Spleen (tissue), 7 donors: ENCODE measurements at regions not wholly inside any gene's neighbourhood (a gene's known extent, or its start where the extent isn't known, plus 50 kb on each side); places are given as distances from the start of the nearest gene placed in this dataset.

Experiments used
- CTCF ChIP-seq, 11 experiments: fragments of 200-600 bp in 7 of 11; fragments of 450-650 bp in 4 of 11; sonication (generic) in 4 of 11; IDR thresholded peaks in 8 of 11; conservative IDR thresholded peaks in 3 of 11; 1 replicate in 7 of 11; 2 replicates in 4 of 11; pipeline versions ENCODE4 v1.4.0 to v1.8.0; 2016 to 2021; ENCODE audit warnings: antibody characterized with exemption in 11 of 11, inconsistent platforms in 4 of 11, mild to moderate bottlenecking in 1 of 11
- POLR2A ChIP-seq, 3 donors: fragments of 450-650 bp; IDR thresholded peaks; one replicate each; pipeline ENCODE4 v1.5.1; 2017; ENCODE audit warnings: antibody characterized with exemption in 3 of 3, mild to moderate bottlenecking in 1 of 3
- donor health status: DM: no; HTN: no; CAD: no; lungs with moderate emphysema.
- donor health status: DM: no; HTN: no; CAD: no.
- donor health status: DM: no; HTN: no; CAD: no.

GRCh38 chr15:69941706-69942495, 155.8 kb downstream of the TLE3 start:
- TF ChIP-seq POLR2A (IDR thresholded peaks at IDR 0.05) (no peak), CTCF (IDR thresholded peaks at IDR 0.05 in 8 of 11, conservative IDR thresholded peaks at IDR 0.05 in 3 of 11) (no peak)
